H9 (cell line): ENCODE measurements at regions not wholly inside any gene's neighbourhood (a gene's known extent, or its start where the extent isn't known, plus 50 kb on each side); places are given as distances from the start of the nearest gene placed in this dataset.

ENCODE experiments used
- DNase-seq: peaks from one replicate; pipeline ENCODE4 v3.0.0-alpha.2; 2017
- H2AFZ ChIP-seq: one replicate; pipeline ENCODE4 v1.6.1; 2013; ENCODE audit warnings: mild to moderate bottlenecking, low read length, control low read depth, moderate library complexity
- H2AK5ac ChIP-seq: 2 replicates; pipeline ENCODE4 v1.6.1; 2013; ENCODE audit warnings: low read length, control low read depth, mixed read lengths; ENCODE audit not compliant: insufficient read length
- H2BK120ac ChIP-seq: one replicate; pipeline ENCODE4 v1.6.1; 2013; ENCODE audit warnings: low read depth, mild to moderate bottlenecking, low read length, control low read depth, inconsistent platforms; ENCODE audit not compliant: poor library complexity, severe bottlenecking
- H2BK12ac ChIP-seq: 2 replicates; pipeline ENCODE4 v1.6.1; 2013; ENCODE audit warnings: low read length, control low read depth, mixed read lengths, low read depth; ENCODE audit not compliant: insufficient read length
- H2BK15ac ChIP-seq: 2 replicates; pipeline ENCODE4 v1.6.1; 2013; ENCODE audit warnings: low read depth, low read length, control low read depth
- H2BK20ac ChIP-seq: one replicate; pipeline ENCODE4 v1.6.1; 2013; ENCODE audit warnings: low read depth, mild to moderate bottlenecking, low read length, control low read depth, inconsistent platforms; ENCODE audit not compliant: poor library complexity, severe bottlenecking
- H2BK5ac ChIP-seq: 2 replicates; pipeline ENCODE4 v1.6.1; 2013; ENCODE audit warnings: low read length, control low read depth, mixed read lengths; ENCODE audit not compliant: insufficient read length
- H3K14ac ChIP-seq: 2 replicates; pipeline ENCODE4 v1.6.1; 2013; ENCODE audit warnings: low read length, control low read depth; ENCODE audit not compliant: insufficient read depth
- H3K18ac ChIP-seq: 2 replicates; pipeline ENCODE4 v1.6.1; 2013; ENCODE audit warnings: low read depth, mild to moderate bottlenecking, mixed read lengths, low read length, control low read depth; ENCODE audit not compliant: insufficient read length
- H3K23ac ChIP-seq: 2 replicates; pipeline ENCODE4 v1.6.1; 2013; ENCODE audit warnings: low read length, control low read depth, mixed read lengths, low read depth; ENCODE audit not compliant: insufficient read length
- H3K23me2 ChIP-seq: 2 replicates; pipeline ENCODE4 v1.6.1; 2013; ENCODE audit warnings: low read depth, mild to moderate bottlenecking, mixed read lengths, low read length, control low read depth; ENCODE audit not compliant: insufficient read length, poor library complexity, severe bottlenecking
- H3K27ac ChIP-seq: 2 replicates; pipeline ENCODE4 v1.5.1; 2013; ENCODE audit warnings: low read length, control low read depth, mixed read lengths, low read depth; ENCODE audit not compliant: insufficient read length
- H3K27me3 ChIP-seq: 2 replicates; pipeline ENCODE4 v1.6.1; 2013; ENCODE audit warnings: low read length, control low read depth, inconsistent platforms; ENCODE audit not compliant: insufficient read depth
- H3K4ac ChIP-seq: 2 replicates; pipeline ENCODE4 v1.6.1; 2013; ENCODE audit warnings: low read depth, mild to moderate bottlenecking, control low read depth, inconsistent platforms, low read length, moderate library complexity
- H3K4me1 ChIP-seq: 2 replicates; pipeline ENCODE4 v1.6.1; 2013; ENCODE audit warnings: low read length, control low read depth, inconsistent platforms; ENCODE audit not compliant: insufficient read depth
- H3K4me2 ChIP-seq: 2 replicates; pipeline ENCODE4 v1.6.1; 2013; ENCODE audit warnings: low read length, control low read depth, mixed read lengths; ENCODE audit not compliant: insufficient read length, insufficient read depth
- H3K56ac ChIP-seq: 2 replicates; pipeline ENCODE4 v1.6.1; 2013; ENCODE audit warnings: low read depth, mild to moderate bottlenecking, mixed read lengths, low read length, control low read depth; ENCODE audit not compliant: insufficient read length
- H3K79me1 ChIP-seq: 2 replicates; pipeline ENCODE4 v1.6.1; 2013; ENCODE audit warnings: low read depth, mild to moderate bottlenecking, moderate library complexity, low read length, control low read depth, inconsistent platforms; ENCODE audit not compliant: insufficient read depth, poor library complexity, severe bottlenecking
- H3K79me2 ChIP-seq: 2 replicates; pipeline ENCODE4 v1.6.1; 2013; ENCODE audit warnings: low read length, control low read depth, inconsistent platforms; ENCODE audit not compliant: insufficient read depth
- H3K9ac ChIP-seq: 2 replicates; pipeline ENCODE4 v1.6.1; 2013; ENCODE audit warnings: low read length, control low read depth, mixed read lengths; ENCODE audit not compliant: insufficient read length; ENCODE audit errors: extremely low read depth
- H3K9me3 ChIP-seq: one replicate; pipeline ENCODE4 v1.6.1; 2013; ENCODE audit warnings: low read depth, low read length, inconsistent platforms; ENCODE audit not compliant: control insufficient read depth
- H3T11ph ChIP-seq: one replicate; pipeline ENCODE4 v1.6.1; 2013; ENCODE audit warnings: mild to moderate bottlenecking, low read length, control low read depth, inconsistent platforms
- H4K20me1 ChIP-seq: one replicate; pipeline ENCODE4 v1.6.1; 2013; ENCODE audit not compliant: control insufficient read depth, insufficient read length, insufficient read depth
- H4K5ac ChIP-seq: 2 replicates; pipeline ENCODE4 v1.6.1; 2013; ENCODE audit warnings: low read depth, mild to moderate bottlenecking, mixed read lengths, low read length, control low read depth; ENCODE audit not compliant: insufficient read length
- H4K8ac ChIP-seq: replicated peaks from 2 replicates; pipeline ENCODE4 v1.6.1; 2013; ENCODE audit warnings: low read length, control low read depth, mixed read lengths, low read depth; ENCODE audit not compliant: insufficient read length
- H4K91ac ChIP-seq: 2 replicates; pipeline ENCODE4 v1.6.1; 2013; ENCODE audit warnings: low read depth, mild to moderate bottlenecking, moderate library complexity, mixed read lengths, low read length, control low read depth; ENCODE audit not compliant: insufficient read length
- H3K27ac Mint-ChIP-seq, 3 experiments: 2 replicates in 2 of 3; 3 replicates in 1 of 3; pipeline ENCODE4 v1.8.0; 2020 to 2021; ENCODE audit warnings: mixed read lengths in 3 of 3, mild to moderate bottlenecking in 1 of 3, moderate library complexity in 1 of 3
- H3K27me3 Mint-ChIP-seq: 2 replicates; pipeline ENCODE4 v1.8.0; 2021; ENCODE audit warnings: low read depth, mild to moderate bottlenecking, moderate library complexity, mixed read lengths
- H3K36me3 Mint-ChIP-seq, 3 experiments: 2 replicates in 2 of 3; 3 replicates in 1 of 3; pipeline ENCODE4 v1.8.0; 2020 to 2021; ENCODE audit warnings: low read depth in 3 of 3, mixed read lengths in 3 of 3; ENCODE audit not compliant: insufficient read depth in 1 of 3
- H3K4me1 Mint-ChIP-seq, 2 experiments: 2 replicates each; pipeline ENCODE4 v1.8.0; 2020; ENCODE audit warnings: mixed read lengths in 2 of 2
- H3K4me3 Mint-ChIP-seq, 2 experiments: 2 replicates in 1 of 2; 3 replicates in 1 of 2; pipeline ENCODE4 v1.8.0; 2020 to 2021; ENCODE audit warnings: mild to moderate bottlenecking in 2 of 2, mixed read lengths in 2 of 2, moderate library complexity in 1 of 2
- H3K9me3 Mint-ChIP-seq, 2 experiments: 2 replicates in 1 of 2; 3 replicates in 1 of 2; pipeline ENCODE4 v1.8.0; 2020; ENCODE audit warnings: mild to moderate bottlenecking in 2 of 2, mixed read lengths in 2 of 2, moderate library complexity in 1 of 2
- WGBS: extraction: QIAGEN DNeasy Blood & Tissue Kit; methylation state at CpG from one replicate; pipeline ENCODE4 v1.1.7; 2013; ENCODE audit warnings: missing lambda C conversion rate, low lambda C conversion rate, mixed read lengths; ENCODE audit not compliant: insufficient read length; ENCODE audit errors: extremely low coverage; 5-methylcytosine and 5-hydroxymethylcytosine counted together
- TF ChIP-seq, protein P1 (sequence below): fragments of 200-600 bp; sonication (generic); conservative IDR thresholded peaks from 3 replicates; pipeline ENCODE4 v1.8.0; 2021; ENCODE audit warnings: antibody characterized with exemption, mild to moderate bottlenecking

- no peak overlapping the region for H3K9ac ChIP-seq
- H2BK15ac ChIP-seq: no peak overlapping the region
- H2BK20ac ChIP-seq: no peak overlapping the region
- H3K23me2 ChIP-seq: peaks cover 4% of the 10 kb centered on the region
- H3K27me3 Mint-ChIP-seq: peaks cover 13% of the 10 kb centered on the region
- no peak overlapping the region for H3T11ph ChIP-seq
- peaks cover 23% of the 10 kb centered on the region in 2 experiments for H3K4me1 Mint-ChIP-seq
- H4K20me1 ChIP-seq: no peaks in the 10 kb centered on the region
- H3K9me3 ChIP-seq: no peaks in the 10 kb centered on the region
- H2AK5ac ChIP-seq: no peak overlapping the region
- no peak overlapping the region for H3K23ac ChIP-seq
- no peak overlapping the region for H3K18ac ChIP-seq
- H3K79me2 ChIP-seq: no peaks in the 10 kb centered on the region
- no peak overlapping the region for H2BK12ac ChIP-seq
- no peak overlapping the region for H3K56ac ChIP-seq
- TF ChIP-seq, protein P1, sequence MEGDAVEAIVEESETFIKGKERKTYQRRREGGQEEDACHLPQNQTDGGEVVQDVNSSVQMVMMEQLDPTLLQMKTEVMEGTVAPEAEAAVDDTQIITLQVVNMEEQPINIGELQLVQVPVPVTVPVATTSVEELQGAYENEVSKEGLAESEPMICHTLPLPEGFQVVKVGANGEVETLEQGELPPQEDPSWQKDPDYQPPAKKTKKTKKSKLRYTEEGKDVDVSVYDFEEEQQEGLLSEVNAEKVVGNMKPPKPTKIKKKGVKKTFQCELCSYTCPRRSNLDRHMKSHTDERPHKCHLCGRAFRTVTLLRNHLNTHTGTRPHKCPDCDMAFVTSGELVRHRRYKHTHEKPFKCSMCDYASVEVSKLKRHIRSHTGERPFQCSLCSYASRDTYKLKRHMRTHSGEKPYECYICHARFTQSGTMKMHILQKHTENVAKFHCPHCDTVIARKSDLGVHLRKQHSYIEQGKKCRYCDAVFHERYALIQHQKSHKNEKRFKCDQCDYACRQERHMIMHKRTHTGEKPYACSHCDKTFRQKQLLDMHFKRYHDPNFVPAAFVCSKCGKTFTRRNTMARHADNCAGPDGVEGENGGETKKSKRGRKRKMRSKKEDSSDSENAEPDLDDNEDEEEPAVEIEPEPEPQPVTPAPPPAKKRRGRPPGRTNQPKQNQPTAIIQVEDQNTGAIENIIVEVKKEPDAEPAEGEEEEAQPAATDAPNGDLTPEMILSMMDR: no peak
- no peaks in the 10 kb centered on the region for H3K9me3 Mint-ChIP-seq
- H3K4me1 ChIP-seq: peaks cover 2% of the 10 kb centered on the region
- H3K27ac ChIP-seq: no peak overlapping the region
- H3K4ac ChIP-seq: no peak overlapping the region
- H3K36me3 Mint-ChIP-seq: no peaks in the 10 kb centered on the region
- H3K27me3 ChIP-seq: no peaks in the 10 kb centered on the region
- peak overlapping the region; percentile 60 for H3K4me2 ChIP-seq
- H3K4me3 Mint-ChIP-seq: no peak overlapping the region
- no peak overlapping the region for H4K91ac ChIP-seq
- no peak for DNase-seq
- no peaks in the 10 kb centered on the region for H3K79me1 ChIP-seq
- no peak overlapping the region for H4K8ac ChIP-seq
- no CpG with 5 or more reads among the region's 13 CpGs for WGBS
- no peak overlapping the region for H3K27ac Mint-ChIP-seq
- H2AFZ ChIP-seq: no peak overlapping the region
- no peak overlapping the region for H3K14ac ChIP-seq
- H4K5ac ChIP-seq: no peak overlapping the region
- H2BK5ac ChIP-seq: no peak overlapping the region
- H2BK120ac ChIP-seq: no peak overlapping the region
These were observed 686.8 kb upstream of the SALL3 start for GRCh38 chr18:78292618-78293380.
